NK-92 treated with Interleukin-12 subunit alpha and Interleukin-12 subunit beta, amount 100 ng/mL, for 24 hours (cell line): ENCODE measurements at regions not wholly inside any gene's neighbourhood (a gene's known extent, or its start where the extent isn't known, plus 50 kb on each side); places are given as distances from the start of the nearest gene placed in this dataset.
"Not testable (repeated sequence)": the region's sequence is repeated elsewhere in the genome, so short reads cannot be mapped to it uniquely, and the experiment has no call there.

ENCODE experiments used
- DNase-seq: peaks from one replicate; lab custom pipeline; 2025; lab: John Stamatoyannopoulos, UW

DNA sequence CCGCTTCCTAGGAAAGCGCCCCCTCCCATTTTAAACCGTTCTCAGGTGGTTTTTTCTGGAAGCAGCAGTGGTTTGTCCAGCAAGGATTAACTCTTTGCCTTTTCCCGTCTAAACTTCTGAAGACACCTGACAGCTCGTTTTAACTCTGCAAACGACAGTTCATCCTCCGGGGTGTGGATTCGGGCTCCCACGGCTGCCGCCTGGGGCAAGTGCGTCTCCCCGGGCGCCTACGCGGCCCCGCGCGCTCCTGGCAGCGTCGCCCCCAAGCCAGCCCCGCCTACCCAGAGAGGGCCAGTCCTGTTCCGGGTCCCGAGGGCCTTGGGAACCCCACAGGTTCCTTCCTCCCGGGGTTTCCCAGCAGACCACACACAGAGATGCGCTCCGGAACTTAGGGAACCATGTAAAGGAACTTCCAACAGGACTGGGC lies 54.4 kb downstream of the PRR18 start:
- DNase-seq: no peak

DNA sequence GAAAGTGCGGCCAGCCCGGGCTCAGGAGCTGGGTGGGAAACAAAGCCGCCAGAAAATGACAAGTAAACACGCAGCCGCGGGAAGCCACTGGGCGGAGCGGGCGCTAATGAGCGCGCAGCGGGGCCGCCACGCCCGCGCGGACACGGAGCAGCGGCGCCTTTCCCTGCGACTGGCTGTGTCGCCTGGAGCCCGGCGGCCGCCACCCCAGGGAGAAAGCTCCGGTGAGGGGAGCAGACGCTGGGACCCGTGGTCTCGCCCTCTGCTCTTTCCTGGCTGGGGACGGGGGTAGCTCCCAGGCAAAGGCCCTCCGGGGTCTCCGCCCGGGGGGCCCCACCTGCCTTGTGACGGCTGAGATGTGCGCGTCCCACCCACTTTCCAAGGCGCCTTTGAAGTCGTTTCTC lies 54.9 kb downstream of the PRR18 start:
- DNase-seq: no peak

DNA sequence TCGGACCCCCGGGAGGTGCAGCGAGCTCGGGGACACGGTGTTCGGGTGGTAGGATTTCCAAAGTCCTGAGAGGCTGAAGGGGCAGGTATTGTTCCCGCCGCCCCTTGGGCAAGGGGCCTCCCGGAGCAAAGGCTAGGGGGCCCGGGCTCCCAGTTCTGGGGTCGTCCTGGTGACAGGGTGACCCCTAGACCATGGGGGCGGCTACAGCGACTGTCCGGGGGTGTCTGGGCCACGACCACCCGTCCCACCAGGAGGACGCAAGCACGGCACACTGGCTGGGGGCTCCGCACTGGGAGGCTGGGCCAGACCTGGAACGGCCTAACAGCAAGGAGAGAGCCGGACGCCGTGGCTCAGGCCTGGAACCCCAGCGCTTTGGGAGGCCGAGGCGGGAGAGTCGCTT lies 55.6 kb downstream of the PRR18 start:
- DNase-seq: no peak

DNA sequence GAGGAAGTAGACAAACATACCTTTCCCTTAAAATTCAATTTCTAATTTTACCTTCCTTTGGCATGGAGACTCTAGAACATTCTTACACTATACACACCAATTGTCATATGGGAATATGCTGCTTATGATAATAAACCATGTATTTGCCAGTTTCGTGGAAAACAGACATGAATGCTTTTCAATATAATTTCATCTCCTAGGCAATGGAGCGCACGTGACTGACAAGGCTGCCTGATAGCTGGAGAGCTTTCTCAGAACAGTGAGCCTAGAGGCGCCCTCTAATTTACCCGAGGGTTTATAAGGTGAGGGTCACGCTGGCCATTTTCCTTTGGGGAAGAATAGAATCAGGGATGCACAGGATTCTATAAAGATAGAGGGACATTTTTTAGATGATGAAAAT lies 56.5 kb downstream of the PRR18 start:
- no peak for DNase-seq

- DNase-seq: no peak
Observed at GRCh38 chr6:166251211-166251610, 57.0 kb downstream of the PRR18 start.

DNA sequence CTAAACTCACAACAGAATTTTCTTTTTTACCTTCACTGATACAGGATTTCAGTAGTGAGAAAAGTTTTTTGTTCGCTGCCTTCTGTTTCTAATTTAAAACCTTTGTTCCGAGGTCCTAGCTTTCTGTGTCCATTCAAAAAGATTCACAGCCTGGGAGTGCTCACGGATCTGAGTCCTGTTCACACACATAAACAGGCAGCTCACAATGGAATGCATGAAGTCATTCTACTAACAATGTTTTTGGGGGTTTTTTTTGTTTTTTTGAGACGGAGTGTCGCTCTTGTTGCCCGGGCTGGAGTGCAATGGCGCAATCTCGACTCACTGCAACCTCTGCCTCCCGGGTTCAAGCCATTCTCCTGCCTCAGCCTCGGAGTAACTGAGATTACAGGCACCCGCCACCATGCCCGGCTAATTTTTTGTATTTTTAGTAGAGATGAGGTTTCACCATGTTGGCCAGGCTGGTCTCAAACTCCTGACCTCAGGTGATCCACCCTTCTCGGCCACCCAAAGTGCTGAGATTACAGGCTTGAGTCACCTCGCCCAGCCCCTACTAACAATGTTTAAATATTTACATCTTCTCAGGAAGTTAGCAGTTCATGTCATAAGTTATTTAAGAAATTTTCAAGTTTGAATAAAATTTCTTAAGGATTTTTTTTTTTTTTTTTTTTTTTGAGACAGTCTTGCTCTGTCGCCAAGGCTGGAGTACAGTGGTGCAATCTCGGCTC lies 59.0 kb downstream of the PRR18 start:
- DNase-seq: not testable (repeated sequence)

- no peak for DNase-seq
Observed at GRCh38 chr6:166245148-166245547, 63.0 kb downstream of the PRR18 start.

DNA sequence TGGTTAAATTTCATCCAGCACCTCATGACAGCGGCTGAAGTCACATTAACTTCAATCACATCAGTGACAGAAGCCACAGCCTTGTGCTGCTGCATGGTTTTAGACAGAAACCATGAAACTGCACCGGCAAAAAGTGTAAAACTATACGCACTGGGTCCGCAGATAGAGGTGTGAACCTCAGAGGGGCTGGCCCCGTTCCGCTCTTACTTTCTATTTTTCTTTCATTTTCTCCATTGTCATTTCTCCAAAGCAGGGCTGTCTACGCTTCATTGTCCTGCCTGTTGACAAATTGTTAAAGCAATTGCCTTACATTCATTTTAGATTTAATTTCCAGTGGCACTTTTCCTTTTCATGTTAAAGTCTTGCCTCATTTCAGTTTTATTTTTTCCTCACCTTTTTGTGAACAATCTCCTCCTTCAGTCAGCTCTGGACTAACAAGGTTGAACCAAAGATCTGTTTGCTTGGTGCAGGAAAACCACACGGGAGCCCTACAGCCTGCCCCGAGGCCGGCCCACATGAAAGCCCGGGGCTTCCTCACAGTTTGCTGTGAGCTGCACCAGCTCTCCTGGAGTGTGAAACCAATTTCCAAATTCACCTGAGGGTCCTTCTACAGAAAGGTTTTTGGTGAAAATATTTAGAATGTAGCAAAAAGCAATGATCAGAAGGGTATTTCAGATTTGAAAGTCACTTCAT lies 63.7 kb downstream of the PRR18 start:
- peak; percentile 38 for DNase-seq

DNA sequence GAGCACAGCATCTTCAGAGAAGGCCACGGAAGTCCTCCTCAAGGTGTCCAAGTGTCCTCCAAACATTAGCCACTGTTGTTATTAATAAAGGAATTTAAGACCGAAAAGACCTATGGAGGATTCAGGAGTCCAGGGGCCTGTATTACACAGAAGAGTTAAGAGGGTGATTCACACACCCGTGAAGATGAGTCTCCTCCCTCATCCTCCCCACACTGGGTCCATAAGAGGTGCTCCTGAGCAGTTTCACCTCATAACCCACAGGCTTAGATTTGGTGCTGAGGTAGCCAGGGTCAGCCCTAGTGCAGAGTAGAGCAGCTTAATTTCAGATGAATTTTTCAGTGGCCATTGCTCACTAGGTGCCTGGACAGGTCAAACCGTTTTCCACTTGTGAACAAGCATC lies 65.3 kb downstream of the PRR18 start:
- no peak for DNase-seq

- no peak for DNase-seq
Observed at GRCh38 chr6:166241974-166242373, 66.2 kb downstream of the PRR18 start.

DNA sequence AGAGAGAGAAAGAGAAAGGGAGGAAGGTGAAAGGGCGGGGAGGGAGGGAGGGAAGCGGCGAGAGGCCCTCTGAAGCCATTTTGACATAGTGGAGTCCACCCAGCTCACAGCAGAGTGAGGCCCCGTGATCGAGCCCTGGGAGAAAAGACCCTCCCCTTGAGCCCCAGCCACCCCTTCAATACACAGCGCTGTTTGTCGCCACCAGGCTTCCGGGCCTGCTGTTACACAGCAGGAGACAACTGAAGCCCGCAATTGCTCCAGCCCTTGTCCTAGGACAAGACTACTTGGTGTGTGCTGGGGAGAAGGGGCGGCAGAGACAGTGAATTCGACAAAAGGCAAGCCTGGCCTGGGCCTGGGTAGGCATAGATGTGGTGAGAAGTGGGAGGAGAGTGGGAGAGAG lies 67.3 kb downstream of the PRR18 start:
- DNase-seq: no peak

GRCh38 chr6:166237617-166238016 lies 70.0 kb upstream of the TBXT start:
- no peak for DNase-seq

GRCh38 chr6:166236596-166236995 lies 68.9 kb upstream of the TBXT start:
- no peak for DNase-seq

GRCh38 chr6:166235666-166236292 lies 68.1 kb upstream of the TBXT start:
- no peak for DNase-seq

DNA sequence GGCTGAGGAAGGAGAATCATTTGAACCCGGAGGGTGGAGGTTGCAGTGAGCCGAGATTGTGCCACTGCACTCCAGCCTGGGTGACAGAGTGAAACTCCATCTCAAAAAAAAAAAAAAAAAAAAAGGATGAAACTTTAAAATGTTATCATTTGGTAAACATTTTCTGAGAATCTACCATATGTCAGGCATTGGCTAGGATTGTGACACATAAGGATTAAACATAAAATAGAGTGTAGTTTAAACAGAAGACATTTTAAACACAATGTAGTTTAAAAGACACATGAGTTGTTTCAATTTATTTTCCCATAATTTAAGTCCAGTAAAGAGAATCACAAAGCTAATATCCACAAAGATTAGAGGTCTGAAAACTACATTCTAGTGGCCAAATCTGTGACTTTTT lies 63.5 kb upstream of the TBXT start:
- DNase-seq: not testable (repeated sequence)

GRCh38 chr6:166228839-166229528 lies 61.3 kb upstream of the TBXT start:
- no peak for DNase-seq

GRCh38 chr6:166228425-166228824 lies 60.8 kb upstream of the TBXT start:
- DNase-seq: no peak

- no peak for DNase-seq
Observed at GRCh38 chr6:166223079-166223478, 55.4 kb upstream of the TBXT start.

DNA sequence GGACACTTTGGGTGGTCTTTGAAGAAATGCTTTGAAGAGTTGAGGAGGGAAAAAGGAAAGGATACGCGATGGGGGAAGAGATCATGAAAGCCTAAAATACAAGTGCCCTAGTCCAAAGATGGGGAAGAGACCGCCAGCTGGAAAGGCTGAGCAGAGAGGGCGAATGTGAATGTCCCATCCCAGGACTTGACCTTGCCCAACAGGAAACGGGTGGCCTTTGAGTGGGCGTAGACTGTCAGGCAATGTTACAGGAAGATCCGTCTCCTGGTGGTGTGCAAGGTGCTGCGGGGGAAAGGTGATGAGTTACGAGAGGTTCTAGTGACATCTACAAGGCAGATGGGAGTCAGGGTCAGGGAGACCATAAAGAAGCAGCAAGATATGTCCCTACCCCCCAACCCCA lies 55.0 kb upstream of the TBXT start:
- no peak for DNase-seq

DNA sequence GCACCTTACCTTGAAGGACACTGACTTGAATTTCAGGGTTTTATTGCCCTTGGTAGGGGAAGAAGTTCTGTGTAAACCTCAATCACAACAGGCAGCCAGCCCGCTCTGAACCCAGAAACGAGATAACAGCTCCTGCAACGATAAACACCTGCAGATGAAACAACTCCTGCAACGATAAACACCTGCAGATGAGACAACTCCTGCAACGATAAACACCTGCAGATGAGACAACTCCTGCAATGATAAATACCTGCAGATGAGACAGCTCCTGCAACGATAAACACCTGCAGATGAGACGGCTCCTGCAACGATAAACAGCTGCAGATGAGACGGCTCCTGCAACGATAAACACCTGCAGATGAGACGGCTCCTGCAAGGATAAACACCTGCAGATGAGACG lies 54.0 kb upstream of the TBXT start:
- no peak for DNase-seq

DNA sequence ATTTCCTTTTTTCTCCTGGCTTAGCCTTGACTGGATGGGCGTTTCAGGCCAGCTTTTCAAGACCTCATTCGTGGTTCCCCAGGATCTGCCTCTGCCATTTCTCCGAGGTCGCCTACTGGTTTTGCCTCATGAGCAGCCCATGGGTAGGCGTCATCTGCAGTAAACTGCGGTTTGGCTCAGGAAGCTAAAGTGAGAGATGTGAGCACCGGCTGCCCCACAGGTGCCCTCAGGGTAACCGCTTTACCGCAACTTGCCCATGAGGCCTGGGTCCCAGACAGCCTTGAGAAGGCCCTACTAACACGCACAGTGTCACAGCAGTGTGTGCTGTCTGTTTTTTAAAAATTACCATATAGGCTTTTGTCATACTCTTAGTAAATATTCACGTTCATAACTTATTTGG lies 53.4 kb upstream of the TBXT start:
- no peak for DNase-seq
